PC-9 (cell line): ENCODE measurements at regions not wholly inside any gene's neighbourhood (a gene's known extent, or its start where the extent isn't known, plus 50 kb on each side); places are given as distances from the start of the nearest gene placed in this dataset.

ENCODE experiments used
- CTCF ChIP-seq: fragments of 200-600 bp; sonication (generic); conservative IDR thresholded peaks from 2 replicates; pipeline ENCODE4 v1.6.1; 2017; ENCODE audit warnings: mixed run types, antibody characterized with exemption, mild to moderate bottlenecking, moderate library complexity
- EZH2 ChIP-seq: fragments of 200-600 bp; sonication (generic); IDR thresholded peaks from 2 replicates; pipeline ENCODE4 v1.8.0; 2017; ENCODE audit warnings: antibody characterized with exemption, low read depth

DNA sequence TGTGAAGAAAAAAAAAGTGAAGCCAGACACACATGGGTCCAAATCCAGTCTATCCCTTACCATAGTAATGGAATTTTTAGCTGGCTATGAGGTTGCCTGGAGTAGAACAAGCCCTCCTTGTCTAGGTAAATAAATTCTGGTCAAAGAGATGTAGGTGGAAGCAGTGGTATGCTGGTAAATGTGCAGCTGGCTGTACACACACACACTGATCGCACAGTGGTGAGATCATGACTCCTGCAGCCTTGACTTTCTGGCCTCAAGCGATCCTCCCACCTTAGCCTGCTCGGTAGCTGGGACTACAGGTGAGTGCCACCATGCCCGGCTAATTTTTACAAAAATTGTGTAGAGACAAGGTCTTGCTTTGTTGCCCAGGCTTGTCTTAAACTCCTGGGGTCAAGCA, 90.5 kb upstream of the FBXO11 start:
- TF ChIP-seq CTCF (no peak), EZH2 (no peak)
